ENCODE measurements at regions not wholly inside any gene's neighbourhood (a gene's known extent, or its start where the extent isn't known, plus 50 kb on each side); places are given as distances from the start of the nearest gene placed in this dataset.
"Not testable (repeated sequence)": the region's sequence is repeated elsewhere in the genome, so short reads cannot be mapped to it uniquely, and the experiment has no call there.

- not testable (repeated sequence) for DNase-seq
These were observed 145.1 kb upstream of the FREM1 start for GRCh38 chr9:15055284-15055683.

GRCh38 chr9:15048772-15049171 lies 138.5 kb upstream of the FREM1 start:
- in situ Hi-C loops (cut with HindIII; ENCODE audit: low pct_ligation_motif_present, low pct_unique_long_range_greater_than_20kb, low sequenced_read_pairs) = no loop called here
- no peak for DNase-seq

More at GRCh38 chr9:15055284-15055683, 145.1 kb upstream of the FREM1 start:
- in situ Hi-C loops (cut with HindIII; ENCODE audit: low pct_ligation_motif_present, low pct_unique_long_range_greater_than_20kb, low sequenced_read_pairs) = not testable (repeated sequence)

- no peak for DNase-seq
- in situ Hi-C loops (cut with HindIII; ENCODE audit: low pct_ligation_motif_present, low pct_unique_long_range_greater_than_20kb, low sequenced_read_pairs) = no loop called here
These were observed 136.9 kb upstream of the FREM1 start for GRCh38 chr9:15047028-15047551.

GRCh38 chr9:15033316-15033715 lies 123.1 kb upstream of the FREM1 start:
- in situ Hi-C loops (cut with HindIII; ENCODE audit: low pct_ligation_motif_present, low pct_unique_long_range_greater_than_20kb, low sequenced_read_pairs) = no loop called here
- DNase-seq = no peak

- no peak for DNase-seq
- in situ Hi-C loops (cut with HindIII; ENCODE audit: low pct_ligation_motif_present, low pct_unique_long_range_greater_than_20kb, low sequenced_read_pairs) = no loop called here
These were observed 122.6 kb upstream of the FREM1 start for GRCh38 chr9:15032860-15033259.

GRCh38 chr9:15021146-15021545 lies 110.9 kb upstream of the FREM1 start:
- in situ Hi-C loops (cut with HindIII; ENCODE audit: low pct_ligation_motif_present, low pct_unique_long_range_greater_than_20kb, low sequenced_read_pairs) = no loop called here
- no peak for DNase-seq

- in situ Hi-C loops (cut with HindIII; ENCODE audit: low pct_ligation_motif_present, low pct_unique_long_range_greater_than_20kb, low sequenced_read_pairs) = no loop called here
- no peak for DNase-seq
These were observed 107.9 kb upstream of the FREM1 start for GRCh38 chr9:15018096-15018637.

GRCh38 chr9:15010581-15010980 lies 100.4 kb upstream of the FREM1 start:
- no peak for DNase-seq
- in situ Hi-C loops (cut with HindIII; ENCODE audit: low pct_ligation_motif_present, low pct_unique_long_range_greater_than_20kb, low sequenced_read_pairs) = no loop called here

- no peak for DNase-seq
- in situ Hi-C loops (cut with HindIII; ENCODE audit: low pct_ligation_motif_present, low pct_unique_long_range_greater_than_20kb, low sequenced_read_pairs) = no loop called here
These were observed 97.5 kb upstream of the FREM1 start for GRCh38 chr9:15007698-15008097.

GRCh38 chr9:14994738-14995137 lies 84.5 kb upstream of the FREM1 start:
- in situ Hi-C loops (cut with HindIII; ENCODE audit: low pct_ligation_motif_present, low pct_unique_long_range_greater_than_20kb, low sequenced_read_pairs) = no loop called here
- DNase-seq = no peak

GRCh38 chr9:14993901-14994554 lies 83.8 kb upstream of the FREM1 start:
- no peak for DNase-seq
- in situ Hi-C loops (cut with HindIII; ENCODE audit: low pct_ligation_motif_present, low pct_unique_long_range_greater_than_20kb, low sequenced_read_pairs) = no loop called here

- no peak for DNase-seq
- in situ Hi-C loops (cut with HindIII; ENCODE audit: low pct_ligation_motif_present, low pct_unique_long_range_greater_than_20kb, low sequenced_read_pairs) = no loop called here
These were observed 83.0 kb upstream of the FREM1 start for GRCh38 chr9:14993061-14993800.

GRCh38 chr9:14992516-14992915 lies 82.3 kb upstream of the FREM1 start:
- DNase-seq = no peak
- in situ Hi-C loops (cut with HindIII; ENCODE audit: low pct_ligation_motif_present, low pct_unique_long_range_greater_than_20kb, low sequenced_read_pairs) = no loop called here

- in situ Hi-C loops (cut with HindIII; ENCODE audit: low pct_ligation_motif_present, low pct_unique_long_range_greater_than_20kb, low sequenced_read_pairs) = no loop called here
- no peak for DNase-seq
These were observed 81.9 kb upstream of the FREM1 start for GRCh38 chr9:14992081-14992480.

GRCh38 chr9:14990647-14991046 lies 80.4 kb upstream of the FREM1 start:
- not testable (repeated sequence) for DNase-seq

GRCh38 chr9:14989811-14990210 lies 79.6 kb upstream of the FREM1 start:
- DNase-seq = no peak
- in situ Hi-C loops (cut with HindIII; ENCODE audit: low pct_ligation_motif_present, low pct_unique_long_range_greater_than_20kb, low sequenced_read_pairs) = no loop called here

More at GRCh38 chr9:14990647-14991046, 80.4 kb upstream of the FREM1 start:
- in situ Hi-C loops (cut with HindIII; ENCODE audit: low pct_ligation_motif_present, low pct_unique_long_range_greater_than_20kb, low sequenced_read_pairs) = not testable (repeated sequence)

GRCh38 chr9:14989336-14989735 lies 79.1 kb upstream of the FREM1 start:
- DNase-seq; in situ Hi-C loops (cut with HindIII; ENCODE audit: low pct_ligation_motif_present, low pct_unique_long_range_greater_than_20kb, low sequenced_read_pairs): not testable (repeated sequence)

- DNase-seq = no peak
- in situ Hi-C loops (cut with HindIII; ENCODE audit: low pct_ligation_motif_present, low pct_unique_long_range_greater_than_20kb, low sequenced_read_pairs) = no loop called here
These were observed 77.6 kb upstream of the FREM1 start for GRCh38 chr9:14987858-14988257.

- in situ Hi-C loops (cut with HindIII; ENCODE audit: low pct_ligation_motif_present, low pct_unique_long_range_greater_than_20kb, low sequenced_read_pairs) = no loop called here
- no peak for DNase-seq
These were observed 75.2 kb upstream of the FREM1 start for GRCh38 chr9:14985419-14985818.

- DNase-seq = no peak
- in situ Hi-C loops (cut with HindIII; ENCODE audit: low pct_ligation_motif_present, low pct_unique_long_range_greater_than_20kb, low sequenced_read_pairs) = no loop called here
These were observed 73.4 kb upstream of the FREM1 start for GRCh38 chr9:14983599-14983998.
